Gastroesophageal sphincter (tissue), 3 donors: ENCODE measurements at regions not wholly inside any gene's neighbourhood (a gene's known extent, or its start where the extent isn't known, plus 50 kb on each side); places are given as distances from the start of the nearest gene placed in this dataset.

Source experiments
- CTCF ChIP-seq, 4 experiments: fragments of 200-600 bp in 2 of 4; fragments of 450-650 bp in 2 of 4; sonication (generic) in 1 of 4; IDR thresholded peaks; one replicate each; pipeline ENCODE4 v1.5.1; 2017 to 2019; ENCODE audit warnings: antibody characterized with exemption in 4 of 4, mild to moderate bottlenecking in 2 of 4, moderate library complexity in 2 of 4
- EP300 ChIP-seq: sonication (generic); formaldehyde crosslinking; IDR thresholded peaks from one replicate; pipeline ENCODE4 v1.6.1; 2017; ENCODE audit warnings: antibody characterized with exemption, mild to moderate bottlenecking
- POLR2AphosphoS5 ChIP-seq: sonication (generic); formaldehyde crosslinking; IDR thresholded peaks from one replicate; pipeline ENCODE4 v1.6.1; 2017; ENCODE audit warnings: antibody characterized with exemption

DNA sequence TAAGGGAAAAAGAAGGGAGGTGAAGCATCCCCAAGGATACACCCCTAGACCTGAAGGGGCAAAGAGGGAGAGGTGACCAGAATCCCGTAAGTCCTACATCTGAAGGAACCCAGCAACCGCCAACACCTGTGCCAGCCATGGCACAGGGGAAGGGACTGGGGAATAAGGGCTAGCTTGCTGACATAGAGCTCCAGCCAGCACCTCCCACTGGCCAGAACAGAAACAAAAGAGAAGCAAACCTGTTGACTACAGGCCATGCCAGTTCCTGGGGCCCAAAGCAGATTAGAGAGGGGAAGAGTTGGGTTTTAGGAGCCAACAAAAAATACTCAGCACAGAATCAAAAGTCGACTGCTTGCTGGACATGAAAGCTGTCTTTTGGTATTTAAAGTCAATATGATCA is 244.6 kb downstream of the SUCLG1 start:
- TF ChIP-seq POLR2AphosphoS5 (no peak), EP300 (no peak), CTCF (IDR thresholded peaks at IDR 0.05) (no peak)
